ENCODE measurements at regions not wholly inside any gene's neighbourhood (a gene's known extent, or its start where the extent isn't known, plus 50 kb on each side); places are given as distances from the start of the nearest gene placed in this dataset.

DNA sequence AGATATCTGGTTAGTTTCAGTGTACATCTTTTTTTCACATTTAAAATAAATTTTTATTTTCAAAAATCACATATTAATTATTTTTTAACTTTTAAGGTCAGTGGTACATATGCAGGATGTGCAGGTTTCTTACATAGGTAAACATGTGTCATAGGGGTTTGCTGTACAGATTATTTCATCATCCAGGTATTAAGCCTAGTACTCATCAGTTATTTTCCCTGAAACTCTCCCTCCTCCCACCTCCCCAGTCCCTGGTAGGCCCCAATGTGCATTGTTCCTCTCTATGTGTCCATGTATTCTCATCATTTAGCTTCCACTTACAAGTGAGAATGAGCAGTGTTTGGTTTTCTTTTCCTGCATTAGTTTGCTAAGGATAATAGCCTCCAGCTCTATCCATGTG, 323.0 kb downstream of the C7orf25 start:
- TF ChIP-seq, protein P1, sequence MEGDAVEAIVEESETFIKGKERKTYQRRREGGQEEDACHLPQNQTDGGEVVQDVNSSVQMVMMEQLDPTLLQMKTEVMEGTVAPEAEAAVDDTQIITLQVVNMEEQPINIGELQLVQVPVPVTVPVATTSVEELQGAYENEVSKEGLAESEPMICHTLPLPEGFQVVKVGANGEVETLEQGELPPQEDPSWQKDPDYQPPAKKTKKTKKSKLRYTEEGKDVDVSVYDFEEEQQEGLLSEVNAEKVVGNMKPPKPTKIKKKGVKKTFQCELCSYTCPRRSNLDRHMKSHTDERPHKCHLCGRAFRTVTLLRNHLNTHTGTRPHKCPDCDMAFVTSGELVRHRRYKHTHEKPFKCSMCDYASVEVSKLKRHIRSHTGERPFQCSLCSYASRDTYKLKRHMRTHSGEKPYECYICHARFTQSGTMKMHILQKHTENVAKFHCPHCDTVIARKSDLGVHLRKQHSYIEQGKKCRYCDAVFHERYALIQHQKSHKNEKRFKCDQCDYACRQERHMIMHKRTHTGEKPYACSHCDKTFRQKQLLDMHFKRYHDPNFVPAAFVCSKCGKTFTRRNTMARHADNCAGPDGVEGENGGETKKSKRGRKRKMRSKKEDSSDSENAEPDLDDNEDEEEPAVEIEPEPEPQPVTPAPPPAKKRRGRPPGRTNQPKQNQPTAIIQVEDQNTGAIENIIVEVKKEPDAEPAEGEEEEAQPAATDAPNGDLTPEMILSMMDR (IDR thresholded peaks at IDR 0.05): no peak
- TF ChIP-seq POLR2AphosphoS5 (IDR thresholded peaks at IDR 0.05) (no peak), POLR2A (IDR thresholded peaks at IDR 0.05) (no peak)

Measured in transverse colon (tissue), 4 donors.